SK-N-SH (cell line): ENCODE measurements at regions not wholly inside any gene's neighbourhood (a gene's known extent, or its start where the extent isn't known, plus 50 kb on each side); places are given as distances from the start of the nearest gene placed in this dataset.

Source experiments
- CTCF ChIA-PET: fragments of 300-600, 350-600 bp; formaldehyde crosslinking; extraction: SDS; loops from one replicate; lab custom pipeline; 2021; lab: Yijun Ruan, JAX
- POLR2A ChIA-PET: fragments of 350-600 bp; sonication (Branson Sonifier 250); formaldehyde crosslinking; extraction: SDS; loops from one replicate; lab custom pipeline; 2020; ENCODE audit warnings: antibody characterized with exemption, inconsistent platforms; lab: Yijun Ruan, JAX
- DNase-seq: peaks from one replicate; pipeline ENCODE4 v3.0.0; 2012
- H2AFZ ChIP-seq: fragments of 200-600 bp; sonication (generic); 2 replicates; pipeline ENCODE4 v1.8.1; 2016; ENCODE audit warnings: antibody characterized with exemption, mild to moderate bottlenecking, low read depth
- H3F3A ChIP-seq: fragments of 200-600 bp; sonication (generic); replicated peaks from 2 replicates; pipeline ENCODE3; 2016; ENCODE audit warnings: antibody characterized with exemption, mild to moderate bottlenecking; ENCODE audit not compliant: insufficient read depth
- H3K27ac ChIP-seq, 2 experiments: fragments of 200-500 bp in 1 of 2; fragments of 200-600 bp in 1 of 2; sonication (Bioruptor generic) in 1 of 2; sonication (generic), shearing (Covaris generic) in 1 of 2; 2 replicates each; pipeline versions ENCODE4 v1.5.1 to v1.6.1; 2014 to 2016; ENCODE audit warnings: low read depth in 2 of 2, inconsistent platforms in 1 of 2, low read length in 1 of 2, mild to moderate bottlenecking in 1 of 2, mixed read lengths in 1 of 2
- H3K27me3 ChIP-seq: fragments of 200-600 bp; sonication (generic), shearing (Covaris generic); 2 replicates; pipeline ENCODE4 v1.6.1; 2016; ENCODE audit warnings: mixed run types; ENCODE audit not compliant: insufficient read depth
- H3K36me3 ChIP-seq, 2 experiments: fragments of 200-500 bp in 1 of 2; fragments of 200-600 bp in 1 of 2; sonication (Bioruptor generic) in 1 of 2; sonication (generic) in 1 of 2; replicated peaks in 1 of 2; 2 replicates each; pipeline versions ENCODE3 to v1.5.1; 2014 to 2016; ENCODE audit warnings: low read length in 1 of 2, mild to moderate bottlenecking in 1 of 2; ENCODE audit not compliant: insufficient read depth in 2 of 2, control insufficient read depth in 1 of 2
- H3K4me1 ChIP-seq, 2 experiments: fragments of 200-500 bp in 1 of 2; fragments of 200-600 bp in 1 of 2; sonication (Bioruptor generic) in 1 of 2; sonication (generic), shearing (Covaris generic) in 1 of 2; 2 replicates each; pipeline versions ENCODE4 v1.5.1 to v1.6.1; 2014 to 2016; ENCODE audit warnings: low read depth in 1 of 2, low read length in 1 of 2, mixed run types in 1 of 2; ENCODE audit not compliant: insufficient read depth in 2 of 2, control insufficient read depth in 1 of 2
- H3K4me2 ChIP-seq: fragments of 200-600 bp; sonication (generic), shearing (Covaris generic); 2 replicates; pipeline ENCODE4 v1.6.1; 2017; ENCODE audit warnings: mixed run types
- H3K4me3 ChIP-seq, 2 experiments: fragments of 200-500 bp in 1 of 2; fragments of 200-600 bp in 1 of 2; sonication (Bioruptor generic) in 1 of 2; sonication (generic), shearing (Covaris generic) in 1 of 2; 2 replicates each; pipeline versions ENCODE4 v1.5.1 to v1.8.1; 2014 to 2016; ENCODE audit warnings: low read depth in 2 of 2, inconsistent platforms in 1 of 2, low read length in 1 of 2, mild to moderate bottlenecking in 1 of 2, mixed read lengths in 1 of 2, moderate library complexity in 1 of 2
- H3K79me2 ChIP-seq: fragments of 200-600 bp; sonication (generic); 2 replicates; pipeline ENCODE4 v1.8.1; 2017; ENCODE audit warnings: mild to moderate bottlenecking; ENCODE audit not compliant: insufficient read depth
- H3K9ac ChIP-seq: fragments of 200-600 bp; sonication (generic); 2 replicates; pipeline ENCODE4 v1.6.1; 2017; ENCODE audit warnings: mixed run types
- H3K9me2 ChIP-seq: fragments of 200-600 bp; sonication (generic); 2 replicates; pipeline ENCODE4 v1.6.1; 2017; ENCODE audit warnings: mixed run types
- H3K9me3 ChIP-seq: fragments of 200-600 bp; sonication (generic); 2 replicates; pipeline ENCODE4 v1.6.1; 2017; ENCODE audit warnings: mixed run types, mild to moderate bottlenecking, moderate library complexity
- H4K20me1 ChIP-seq: fragments of 200-600 bp; sonication (generic); 2 replicates; pipeline ENCODE4 v1.6.1; 2017; ENCODE audit warnings: mild to moderate bottlenecking, mixed run types; ENCODE audit not compliant: insufficient read depth
- ELF1 ChIP-seq: IDR thresholded peaks from 2 replicates; pipeline ENCODE4 v1.4.0; 2012
- EP300 ChIP-seq, 2 experiments: IDR thresholded peaks; 2 replicates each; pipeline versions ENCODE4 v1.4.0 to v1.6.1; 2012; ENCODE audit warnings: borderline replicate concordance in 1 of 2, low read depth in 1 of 2, low read length in 1 of 2
- MXI1 ChIP-seq: IDR thresholded peaks from 2 replicates; pipeline ENCODE4 v1.6.1; 2012; ENCODE audit warnings: mild to moderate bottlenecking, low read depth, low read length, improper control_type of control experiment
- NRF1 ChIP-seq: IDR thresholded peaks from 2 replicates; pipeline ENCODE4 v1.6.1; 2012; ENCODE audit warnings: low read depth, mild to moderate bottlenecking, low read length
- POLR2AphosphoS5 ChIP-seq: IDR thresholded peaks from 2 replicates; pipeline ENCODE4 v1.6.1; 2012; ENCODE audit warnings: low read depth, low read length
- RCOR1 ChIP-seq: fragments of 150-350 bp; IDR thresholded peaks from 2 replicates; pipeline ENCODE4 v1.6.1; 2017; ENCODE audit warnings: antibody characterized with exemption, low read length
- SIN3A ChIP-seq: IDR thresholded peaks from 2 replicates; pipeline ENCODE4 v1.6.1; 2012; ENCODE audit warnings: low read depth, mild to moderate bottlenecking, low read length, moderate library complexity, borderline replicate concordance
- USF1 ChIP-seq: IDR thresholded peaks from 2 replicates; pipeline ENCODE4 v1.4.0; 2012; ENCODE audit warnings: low read depth, borderline replicate concordance
- YY1 ChIP-seq: IDR thresholded peaks from 2 replicates; pipeline ENCODE4 v1.4.0; 2012; ENCODE audit warnings: low read depth, mild to moderate bottlenecking
- WGBS: methylation state at CpG from one replicate; pipeline ENCODE4 v1.1.6; 2017; ENCODE audit warnings: low lambda C conversion rate; 5-methylcytosine and 5-hydroxymethylcytosine counted together
- TF ChIP-seq, protein P1 (sequence below): IDR thresholded peaks from 2 replicates; pipeline ENCODE4 v1.6.1; 2012; ENCODE audit warnings: mild to moderate bottlenecking, low read depth, low read length, moderate library complexity
- TF ChIP-seq, protein P2 (sequence below): fragments of 150-350 bp; IDR thresholded peaks from 2 replicates; pipeline ENCODE4 v1.6.1; 2017; ENCODE audit warnings: antibody characterized with exemption, low read length, low read depth, borderline replicate concordance
- TF ChIP-seq, protein P3 (sequence below): fragments of 150-350 bp; IDR thresholded peaks from 2 replicates; pipeline ENCODE4 v1.6.1; 2016; ENCODE audit warnings: mild to moderate bottlenecking, low read depth, low read length

DNA sequence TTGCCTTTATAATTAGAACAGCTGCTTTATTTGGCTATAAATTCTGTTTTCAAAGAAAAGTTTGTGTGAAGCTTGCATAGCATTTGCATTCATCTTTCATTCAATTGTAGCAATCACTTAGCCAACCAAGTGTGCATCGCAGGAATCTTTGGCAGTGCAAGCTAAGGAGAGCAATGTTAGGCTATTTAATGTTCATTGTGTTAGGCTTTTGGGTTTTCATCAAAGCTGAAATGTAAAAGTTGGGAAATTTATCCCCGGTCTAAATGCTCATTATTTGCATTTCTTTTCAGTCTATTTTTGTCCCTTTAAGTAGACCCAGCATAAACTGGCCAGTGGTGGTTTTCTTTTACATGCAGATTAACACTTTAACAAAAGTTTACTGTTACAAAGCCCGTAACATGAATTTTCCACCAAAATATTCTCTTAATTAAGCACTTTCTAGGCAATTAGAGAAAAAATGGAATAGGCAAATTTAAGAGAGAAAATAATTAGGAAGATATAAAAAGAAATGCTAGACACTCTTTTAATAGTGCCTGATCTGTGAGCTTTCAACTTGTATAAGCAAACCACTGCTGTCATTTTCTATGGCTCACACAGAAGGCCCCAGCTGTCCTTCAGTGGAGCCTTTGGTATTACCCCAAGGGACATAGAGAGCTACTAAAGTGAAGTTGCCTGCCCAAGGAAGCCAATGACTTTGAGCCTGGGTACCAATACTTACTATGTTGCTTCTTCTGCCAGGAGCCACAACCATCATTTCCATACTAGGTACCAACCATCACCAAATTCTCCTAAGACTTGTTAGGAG is 898.9 kb upstream of the SEL1L start (continued):
- TF ChIP-seq NRF1, result no peak

DNA sequence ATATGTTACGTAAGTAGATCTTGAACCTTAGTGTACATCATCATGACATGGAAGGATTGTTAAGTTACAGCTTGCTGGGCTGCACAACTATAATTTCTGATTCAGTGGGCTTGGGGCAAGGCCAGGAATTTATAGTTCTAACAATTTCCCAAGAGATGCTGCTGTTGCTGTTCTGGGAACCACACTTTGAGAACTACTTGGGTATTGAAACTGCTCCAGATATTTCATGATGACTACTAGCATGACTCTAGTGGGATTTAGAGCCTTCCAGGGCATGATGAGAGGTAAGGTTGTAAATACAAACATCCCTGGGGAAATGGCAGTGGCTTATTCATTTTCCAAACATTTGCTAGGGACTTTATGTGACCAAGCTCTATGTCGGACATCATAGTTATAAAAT is 904.8 kb upstream of the SEL1L start:
- Histone ChIP-seq H3K9me3 (no peaks in the 10 kb centered on the region), H3K79me2 (no peaks in the 10 kb centered on the region), H3K36me3 (no peaks in the 10 kb centered on the region), H2AFZ (no peak overlapping the region), H3K9ac (no peak overlapping the region), H4K20me1 (no peaks in the 10 kb centered on the region), H3K4me2 (no peak overlapping the region), H3K4me3 (no peak overlapping the region), H3K4me1 (no peaks in the 10 kb centered on the region), H3K9me2 (no peaks in the 10 kb centered on the region), H3K27me3 (no peaks in the 10 kb centered on the region), H3K27ac (no peak overlapping the region), H3F3A (no peaks in the 10 kb centered on the region)
- CTCF ChIA-PET, result no interaction called here
- WGBS, result 4% methylated on average over 2 of the region's 2 CpGs
- POLR2A ChIA-PET, result no interaction called here
- no peak for DNase-seq
- TF ChIP-seq NRF1, result no peak
- no peak for TF ChIP-seq EP300 (IDR thresholded peaks at IDR 0.05; ENCODE audit: borderline replicate concordance in 1 of 2, low read depth in 1 of 2, low read length in 1 of 2)
- TF ChIP-seq YY1, result no peak
- no peak for TF ChIP-seq MXI1
- TF ChIP-seq, protein P1, sequence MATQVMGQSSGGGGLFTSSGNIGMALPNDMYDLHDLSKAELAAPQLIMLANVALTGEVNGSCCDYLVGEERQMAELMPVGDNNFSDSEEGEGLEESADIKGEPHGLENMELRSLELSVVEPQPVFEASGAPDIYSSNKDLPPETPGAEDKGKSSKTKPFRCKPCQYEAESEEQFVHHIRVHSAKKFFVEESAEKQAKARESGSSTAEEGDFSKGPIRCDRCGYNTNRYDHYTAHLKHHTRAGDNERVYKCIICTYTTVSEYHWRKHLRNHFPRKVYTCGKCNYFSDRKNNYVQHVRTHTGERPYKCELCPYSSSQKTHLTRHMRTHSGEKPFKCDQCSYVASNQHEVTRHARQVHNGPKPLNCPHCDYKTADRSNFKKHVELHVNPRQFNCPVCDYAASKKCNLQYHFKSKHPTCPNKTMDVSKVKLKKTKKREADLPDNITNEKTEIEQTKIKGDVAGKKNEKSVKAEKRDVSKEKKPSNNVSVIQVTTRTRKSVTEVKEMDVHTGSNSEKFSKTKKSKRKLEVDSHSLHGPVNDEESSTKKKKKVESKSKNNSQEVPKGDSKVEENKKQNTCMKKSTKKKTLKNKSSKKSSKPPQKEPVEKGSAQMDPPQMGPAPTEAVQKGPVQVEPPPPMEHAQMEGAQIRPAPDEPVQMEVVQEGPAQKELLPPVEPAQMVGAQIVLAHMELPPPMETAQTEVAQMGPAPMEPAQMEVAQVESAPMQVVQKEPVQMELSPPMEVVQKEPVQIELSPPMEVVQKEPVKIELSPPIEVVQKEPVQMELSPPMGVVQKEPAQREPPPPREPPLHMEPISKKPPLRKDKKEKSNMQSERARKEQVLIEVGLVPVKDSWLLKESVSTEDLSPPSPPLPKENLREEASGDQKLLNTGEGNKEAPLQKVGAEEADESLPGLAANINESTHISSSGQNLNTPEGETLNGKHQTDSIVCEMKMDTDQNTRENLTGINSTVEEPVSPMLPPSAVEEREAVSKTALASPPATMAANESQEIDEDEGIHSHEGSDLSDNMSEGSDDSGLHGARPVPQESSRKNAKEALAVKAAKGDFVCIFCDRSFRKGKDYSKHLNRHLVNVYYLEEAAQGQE, result no peak
- TF ChIP-seq USF1, result no peak
- TF ChIP-seq, protein P2, sequence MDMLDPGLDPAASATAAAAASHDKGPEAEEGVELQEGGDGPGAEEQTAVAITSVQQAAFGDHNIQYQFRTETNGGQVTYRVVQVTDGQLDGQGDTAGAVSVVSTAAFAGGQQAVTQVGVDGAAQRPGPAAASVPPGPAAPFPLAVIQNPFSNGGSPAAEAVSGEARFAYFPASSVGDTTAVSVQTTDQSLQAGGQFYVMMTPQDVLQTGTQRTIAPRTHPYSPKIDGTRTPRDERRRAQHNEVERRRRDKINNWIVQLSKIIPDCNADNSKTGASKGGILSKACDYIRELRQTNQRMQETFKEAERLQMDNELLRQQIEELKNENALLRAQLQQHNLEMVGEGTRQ, result no peak
- no peak for TF ChIP-seq ELF1
- TF ChIP-seq, protein P3, sequence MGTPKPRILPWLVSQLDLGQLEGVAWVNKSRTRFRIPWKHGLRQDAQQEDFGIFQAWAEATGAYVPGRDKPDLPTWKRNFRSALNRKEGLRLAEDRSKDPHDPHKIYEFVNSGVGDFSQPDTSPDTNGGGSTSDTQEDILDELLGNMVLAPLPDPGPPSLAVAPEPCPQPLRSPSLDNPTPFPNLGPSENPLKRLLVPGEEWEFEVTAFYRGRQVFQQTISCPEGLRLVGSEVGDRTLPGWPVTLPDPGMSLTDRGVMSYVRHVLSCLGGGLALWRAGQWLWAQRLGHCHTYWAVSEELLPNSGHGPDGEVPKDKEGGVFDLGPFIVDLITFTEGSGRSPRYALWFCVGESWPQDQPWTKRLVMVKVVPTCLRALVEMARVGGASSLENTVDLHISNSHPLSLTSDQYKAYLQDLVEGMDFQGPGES, result no peak
- TF ChIP-seq RCOR1, result no peak
- TF ChIP-seq SIN3A, result no peak
- TF ChIP-seq POLR2AphosphoS5, result no peak
